SIG-M5 (cell line): ENCODE measurements at regions not wholly inside any gene's neighbourhood (a gene's known extent, or its start where the extent isn't known, plus 50 kb on each side); places are given as distances from the start of the nearest gene placed in this dataset.

Source experiments
- DNase-seq: peaks from one replicate; lab custom pipeline; 2025; lab: John Stamatoyannopoulos, UW

DNA sequence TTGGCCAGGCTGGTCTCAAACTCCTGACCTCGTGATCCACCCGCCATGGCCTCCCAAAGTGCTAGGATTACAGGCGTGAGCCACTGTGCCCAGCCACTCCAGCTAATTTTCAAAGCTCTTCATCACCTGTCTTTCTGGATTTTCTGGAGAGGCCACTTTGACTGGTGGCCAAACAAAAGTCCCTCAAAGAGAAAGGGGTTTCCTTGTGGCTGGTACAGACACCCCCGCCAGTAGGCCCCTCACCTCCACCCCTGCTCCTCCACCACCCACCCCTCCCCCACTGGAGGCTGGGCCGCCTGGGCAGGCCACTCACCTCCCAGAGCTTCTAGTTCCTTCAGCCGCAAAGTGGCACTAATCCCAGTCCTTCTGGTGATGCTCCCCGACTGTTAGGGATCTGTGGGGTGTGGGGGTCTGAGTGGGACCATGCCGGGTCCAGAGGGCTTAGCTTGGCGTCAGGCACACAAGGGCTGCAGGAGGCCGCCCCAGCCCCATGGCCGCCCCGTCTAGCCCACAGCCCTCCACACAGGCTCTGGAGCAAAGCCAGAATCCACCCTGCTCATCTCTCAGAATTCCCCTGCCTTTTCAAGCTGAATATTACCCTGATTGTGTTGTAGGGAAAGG, 182.0 kb upstream of the IER5L start:
- DNase-seq = no peak

DNA sequence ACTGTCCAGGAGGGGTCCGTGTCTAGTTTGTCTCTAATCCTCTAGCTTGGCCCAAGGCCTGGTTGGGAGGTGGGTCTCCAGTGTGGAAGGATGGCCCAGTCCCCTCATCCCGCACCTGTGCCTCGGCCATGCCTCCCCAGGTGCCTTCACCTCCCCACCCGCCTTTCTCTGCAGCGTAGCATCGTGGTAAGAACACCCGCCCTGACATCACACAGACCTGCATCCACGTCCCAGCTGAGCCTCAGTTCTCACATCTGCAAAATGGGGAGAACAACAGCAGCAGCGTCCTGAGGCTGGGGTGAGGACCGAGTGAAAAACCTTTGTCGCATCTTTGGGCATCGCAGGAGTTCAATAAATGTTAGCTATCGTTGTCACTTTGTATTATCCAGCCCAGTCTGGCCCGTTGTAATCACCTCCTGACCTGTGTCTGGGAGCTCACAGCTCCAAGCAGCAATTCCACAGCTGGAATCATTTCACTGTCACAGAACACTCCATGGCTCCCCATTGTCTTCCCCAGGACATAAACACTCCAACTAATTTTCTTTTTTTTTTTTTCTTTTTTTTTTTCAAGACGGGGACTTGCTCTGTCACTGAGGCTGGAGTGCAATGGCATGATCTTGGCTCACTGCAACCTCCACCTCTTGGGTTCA, 181.2 kb upstream of the IER5L start:
- no peak for DNase-seq

DNA sequence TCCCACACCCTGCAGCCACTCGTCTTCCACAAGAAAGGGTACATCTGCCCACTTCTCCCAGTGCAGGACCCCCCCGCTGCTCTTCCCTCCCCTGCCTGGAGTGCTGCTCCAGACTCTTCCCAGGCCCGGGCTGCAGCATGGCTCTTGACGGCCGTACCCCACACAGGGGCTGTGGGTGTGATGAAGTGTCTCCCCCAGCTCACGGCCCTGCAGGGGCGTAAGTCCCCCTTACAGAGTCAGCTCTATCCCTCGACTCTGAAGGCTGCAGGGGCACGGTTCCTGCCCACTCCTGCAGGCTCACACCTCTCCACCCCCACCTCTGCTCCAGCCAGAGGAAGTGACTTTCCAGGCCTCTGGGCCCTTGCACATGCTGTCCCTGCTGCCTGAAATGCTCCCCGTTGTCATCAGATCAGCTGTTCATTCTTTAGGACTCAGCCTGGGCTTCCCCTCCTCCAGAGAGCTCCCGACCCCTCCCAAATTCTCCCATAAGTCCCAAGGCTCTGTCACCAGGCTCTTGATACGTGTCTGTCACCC, 180.6 kb upstream of the IER5L start:
- no peak for DNase-seq

DNA sequence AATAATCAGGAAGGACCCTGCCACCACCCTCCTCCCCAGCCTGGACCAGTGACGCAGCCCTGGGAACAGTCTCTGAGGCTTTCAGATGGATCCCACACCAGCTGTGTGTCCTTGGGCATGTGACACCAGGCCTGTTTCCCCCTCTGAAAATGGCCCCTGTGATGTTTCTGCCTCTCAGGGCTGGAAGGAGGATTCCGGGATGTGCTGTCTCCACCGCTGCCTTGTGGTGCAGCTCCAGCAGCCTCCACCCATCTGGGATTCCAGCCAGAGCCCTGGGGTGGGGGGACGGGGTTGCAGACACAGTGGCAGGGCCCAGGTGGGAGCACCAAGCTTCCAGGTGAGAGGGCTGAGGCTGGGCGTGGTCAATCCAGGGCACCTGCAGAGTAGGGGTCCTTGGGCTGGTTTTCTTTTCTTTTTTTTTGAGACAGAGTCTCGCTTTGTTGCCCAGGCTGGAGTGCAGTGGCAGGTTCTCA, 179.7 kb upstream of the IER5L start:
- DNase-seq = no peak

DNA sequence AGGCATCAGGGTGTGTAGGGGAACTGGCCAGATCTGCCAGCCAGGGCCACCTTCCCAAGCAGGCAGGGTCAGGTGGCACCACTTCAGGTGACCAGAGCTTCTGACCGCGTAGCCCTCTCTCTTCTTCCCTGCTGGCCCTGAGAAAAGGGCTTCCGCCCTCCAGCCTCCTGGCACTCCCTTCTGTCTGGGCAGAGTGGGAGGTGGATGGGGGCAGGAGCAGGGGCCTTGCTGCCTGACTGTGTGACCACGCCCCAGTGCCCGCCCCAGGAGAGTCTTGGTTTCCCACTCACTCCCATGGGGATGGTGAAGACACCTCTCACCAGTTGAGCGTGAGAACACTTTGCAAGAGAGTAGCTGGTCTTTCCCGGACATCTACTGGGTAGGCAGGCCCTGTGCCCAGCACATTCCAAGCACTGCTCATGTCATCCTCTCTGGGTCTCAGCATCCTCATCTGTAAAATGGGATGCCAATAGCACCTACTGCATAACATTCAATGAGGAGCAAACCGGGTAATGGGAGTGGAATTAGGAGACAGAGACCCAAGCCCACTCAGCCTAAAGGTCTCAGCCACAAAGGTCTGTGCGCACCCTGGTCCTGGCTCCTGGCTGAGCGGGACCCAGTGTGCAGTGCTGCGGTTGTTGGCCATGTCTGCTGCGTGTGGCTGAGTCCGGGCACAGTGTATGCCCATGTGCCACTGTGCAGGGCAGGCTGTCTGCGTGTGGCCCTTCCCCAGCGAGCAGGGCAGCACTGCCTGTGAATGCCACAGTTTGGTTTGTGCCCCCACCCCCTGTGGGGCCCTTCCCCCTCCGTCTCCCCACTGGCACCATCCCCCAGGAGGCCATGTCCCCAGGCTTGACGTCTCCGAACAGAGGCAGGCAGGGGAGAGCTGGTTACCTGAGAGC, 179.1 kb upstream of the IER5L start:
- DNase-seq = no peak

DNA sequence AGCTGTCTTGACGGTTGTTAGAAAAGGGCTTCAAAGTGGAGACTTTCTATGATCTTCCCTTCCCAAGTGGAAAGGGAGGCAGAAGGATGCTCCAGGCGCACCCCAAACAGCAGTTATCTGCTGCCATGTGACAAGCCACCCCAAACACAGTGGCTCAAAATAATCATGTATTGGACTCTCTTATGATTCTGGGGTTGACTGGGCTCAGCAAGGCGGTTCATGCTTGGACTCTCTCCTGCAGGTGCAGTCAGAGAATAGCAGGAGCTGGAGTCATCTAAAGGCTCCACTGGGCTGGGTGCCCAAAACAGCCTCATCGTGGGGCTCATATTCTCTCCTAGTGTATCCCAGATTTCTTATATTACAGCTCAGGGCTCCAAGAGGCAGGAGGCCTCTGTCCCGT, 177.6 kb upstream of the IER5L start:
- DNase-seq = no peak

DNA sequence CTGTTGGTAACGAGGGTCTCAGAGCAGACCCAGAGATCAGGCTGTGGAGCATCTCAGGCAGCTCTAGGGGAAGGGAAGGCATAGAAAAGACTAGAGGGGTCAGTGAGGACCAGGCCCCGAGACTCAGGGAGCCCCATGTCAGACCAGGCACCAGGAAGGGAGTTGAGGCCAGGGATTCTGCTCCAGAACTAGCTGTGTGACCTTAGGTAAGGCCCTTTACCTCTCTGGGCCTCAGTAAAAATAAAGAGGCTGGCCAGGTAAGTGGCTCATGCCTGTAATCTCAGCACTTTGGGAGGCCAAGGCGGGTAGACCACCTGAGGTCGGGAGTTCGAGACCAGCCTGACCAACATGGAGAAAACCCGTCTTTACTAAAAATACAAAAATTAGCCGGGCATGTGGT, 176.4 kb upstream of the IER5L start:
- DNase-seq = no peak

DNA sequence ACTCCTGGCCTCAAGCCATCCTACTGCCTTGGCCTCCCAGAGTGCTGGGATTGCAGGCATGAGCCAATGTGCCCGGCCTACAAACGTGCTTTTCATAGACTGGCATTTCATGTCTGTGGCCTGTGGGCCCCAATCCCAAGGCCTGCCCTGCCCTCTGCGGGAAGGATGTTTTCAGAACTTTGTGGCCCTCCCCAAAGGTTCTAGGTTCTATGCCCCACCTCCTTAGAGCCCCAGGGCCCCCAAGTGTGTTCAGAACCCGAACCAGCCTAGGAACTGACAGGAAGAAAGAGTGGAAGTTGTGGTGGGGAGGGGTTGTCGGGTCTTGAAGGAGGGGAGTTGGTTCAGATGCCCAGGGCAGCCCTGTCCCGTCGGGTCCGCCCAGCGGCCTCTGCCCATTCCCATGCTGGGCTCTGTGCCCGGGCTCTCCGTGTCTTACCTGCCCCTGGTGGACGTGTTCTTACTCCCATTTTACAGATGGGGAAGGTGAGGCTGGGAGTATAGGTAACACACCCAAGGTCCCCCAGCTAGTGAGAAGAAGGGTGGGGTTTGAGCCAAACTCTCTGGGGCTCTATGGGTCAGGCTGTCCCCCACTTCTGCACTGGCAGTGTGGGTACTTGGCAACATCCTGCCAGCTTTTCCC, 175.8 kb upstream of the IER5L start:
- no peak for DNase-seq

DNA sequence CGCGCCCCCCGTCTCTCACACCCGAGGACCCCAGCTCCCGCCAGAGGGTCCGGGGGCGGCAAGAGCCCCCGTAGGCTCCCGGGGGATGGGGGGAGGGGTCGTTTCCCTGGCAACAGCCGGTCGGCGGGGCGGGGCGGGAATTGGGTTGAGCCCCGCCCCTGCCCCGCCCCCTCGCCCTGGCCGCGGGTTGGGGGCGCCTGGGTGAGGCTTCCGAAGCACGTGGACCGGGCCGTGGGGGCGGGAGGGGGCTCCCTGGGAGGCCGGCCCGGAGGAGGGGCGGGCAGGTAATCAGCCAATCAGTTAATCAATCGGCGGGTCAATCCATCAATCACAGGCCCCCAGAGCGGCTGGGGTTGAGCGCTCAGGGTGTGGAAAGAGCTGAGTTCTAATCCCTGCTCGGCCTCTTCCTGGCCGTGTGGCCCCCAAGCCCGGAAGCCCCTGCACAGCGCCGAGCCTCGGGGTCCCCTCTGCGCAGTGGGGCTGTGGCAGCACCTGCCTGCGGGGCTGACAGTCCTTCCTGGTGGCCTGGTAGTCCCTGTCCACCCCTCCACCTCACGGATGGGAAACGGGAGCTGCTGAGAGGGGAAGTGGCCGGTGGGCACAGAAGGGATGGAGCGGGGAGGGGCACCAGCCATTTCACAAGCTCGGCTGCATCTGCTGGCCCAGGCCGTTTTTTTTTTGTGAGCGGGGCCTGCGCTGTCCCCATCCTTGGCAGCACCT, 174.2 kb upstream of the IER5L start:
- DNase-seq = no peak

DNA sequence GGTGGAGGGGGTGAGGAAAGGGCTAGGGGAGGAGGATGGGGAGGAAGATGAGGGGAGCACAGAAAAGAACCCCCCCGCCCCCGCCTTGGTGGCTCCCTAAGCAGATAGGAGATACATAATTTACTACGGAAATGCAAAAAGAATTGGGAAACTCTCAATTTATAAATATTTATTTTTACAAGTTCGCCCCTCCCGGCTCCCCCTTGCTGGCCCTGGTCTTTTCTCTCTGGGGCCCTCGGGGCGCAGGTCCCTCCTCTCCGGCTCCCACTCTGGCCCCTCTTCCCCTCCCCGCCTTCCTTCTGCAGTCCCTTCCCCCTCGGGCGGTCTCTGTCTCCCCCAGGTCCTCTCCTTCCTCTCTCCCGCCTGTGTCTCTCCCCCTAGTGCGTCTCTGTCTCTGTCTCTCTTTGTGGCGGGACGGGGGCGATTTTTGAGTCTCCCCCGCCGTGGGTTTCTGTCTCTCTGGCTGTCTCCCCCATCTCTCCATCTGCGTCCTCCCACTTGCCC, 173.6 kb upstream of the IER5L start:
- DNase-seq = no peak

DNA sequence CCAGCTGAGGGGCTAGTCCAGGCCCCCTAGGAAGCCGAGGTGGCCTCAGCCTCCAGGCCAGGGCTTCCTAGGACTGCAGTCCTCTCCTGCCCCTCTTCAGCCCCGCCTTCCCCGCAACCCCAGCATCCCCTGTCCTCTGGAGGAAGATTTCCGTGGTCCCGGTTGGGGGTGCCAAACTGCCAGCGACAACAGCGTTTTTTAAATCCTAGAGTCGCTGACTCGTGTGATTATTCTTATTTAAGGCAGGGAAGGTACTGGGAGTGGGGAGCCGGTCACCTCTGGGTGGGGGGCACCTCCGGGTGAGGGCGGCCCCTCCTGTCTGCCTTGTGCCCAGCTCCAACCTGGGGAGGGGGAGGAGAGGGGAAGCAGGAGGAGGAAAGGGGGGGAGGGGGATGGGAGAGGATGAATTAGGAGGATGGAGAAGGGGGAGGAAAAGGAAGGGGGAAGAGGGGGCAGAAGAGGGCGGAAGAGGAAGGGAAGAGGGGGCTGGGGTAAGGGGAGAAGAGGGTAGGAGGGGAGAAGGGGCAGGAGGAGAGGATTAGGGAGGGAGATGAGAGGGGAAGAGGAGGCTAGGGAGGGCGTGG, 173.1 kb upstream of the IER5L start:
- no peak for DNase-seq

DNA sequence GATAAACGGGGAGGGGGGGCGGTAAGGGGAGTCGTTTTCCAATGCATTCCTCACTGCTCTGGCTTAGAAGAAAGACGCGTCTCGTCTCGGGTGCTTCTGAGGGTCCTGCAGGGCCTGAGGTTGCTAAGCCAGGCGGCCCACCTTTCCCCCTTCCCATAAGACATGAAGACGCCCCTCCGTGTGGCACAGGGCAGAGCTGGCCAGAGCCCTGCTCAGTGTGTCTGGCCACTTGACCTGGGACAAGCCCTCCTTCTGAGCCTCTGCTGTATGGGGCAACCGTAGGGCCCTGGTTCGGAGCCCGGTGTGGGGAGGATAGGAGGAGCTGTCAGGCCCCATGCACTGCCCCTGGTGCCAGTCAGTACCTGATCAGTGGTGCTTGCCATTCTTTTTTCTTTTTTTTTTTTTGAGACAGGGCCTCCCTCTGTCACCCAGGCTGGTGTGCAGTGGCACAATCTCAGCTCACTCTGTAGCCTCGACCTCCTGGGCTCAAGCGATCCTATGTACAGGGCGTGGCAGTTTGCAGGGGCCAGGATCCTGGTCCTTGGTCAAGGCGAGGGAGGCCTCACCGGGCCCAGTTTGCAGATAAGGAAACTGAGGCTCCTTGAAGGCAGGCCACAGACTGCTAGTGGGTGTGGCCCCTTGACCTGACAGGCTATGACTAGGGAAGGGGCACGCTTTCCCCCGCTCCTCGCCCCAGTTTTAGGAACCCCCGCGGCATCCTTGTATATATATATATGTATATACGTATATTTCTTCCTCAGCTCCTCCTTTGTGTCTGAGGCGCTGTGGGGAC, 172.3 kb upstream of the IER5L start:
- no peak for DNase-seq

DNA sequence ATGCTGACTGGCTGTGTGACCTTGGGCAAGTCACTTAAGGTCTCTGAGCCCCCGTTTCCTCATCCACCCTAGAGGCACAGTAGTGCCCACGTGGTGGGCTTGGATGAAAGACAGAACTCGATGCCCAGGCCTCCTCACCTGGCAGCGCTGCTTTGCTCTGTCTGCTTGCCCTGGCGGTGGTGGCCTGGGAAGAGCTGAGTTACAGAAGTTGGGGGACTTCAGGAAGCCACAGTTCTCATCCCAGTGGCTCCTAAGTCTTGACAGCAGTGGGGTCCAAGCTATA, 171.5 kb upstream of the IER5L start:
- DNase-seq = no peak

DNA sequence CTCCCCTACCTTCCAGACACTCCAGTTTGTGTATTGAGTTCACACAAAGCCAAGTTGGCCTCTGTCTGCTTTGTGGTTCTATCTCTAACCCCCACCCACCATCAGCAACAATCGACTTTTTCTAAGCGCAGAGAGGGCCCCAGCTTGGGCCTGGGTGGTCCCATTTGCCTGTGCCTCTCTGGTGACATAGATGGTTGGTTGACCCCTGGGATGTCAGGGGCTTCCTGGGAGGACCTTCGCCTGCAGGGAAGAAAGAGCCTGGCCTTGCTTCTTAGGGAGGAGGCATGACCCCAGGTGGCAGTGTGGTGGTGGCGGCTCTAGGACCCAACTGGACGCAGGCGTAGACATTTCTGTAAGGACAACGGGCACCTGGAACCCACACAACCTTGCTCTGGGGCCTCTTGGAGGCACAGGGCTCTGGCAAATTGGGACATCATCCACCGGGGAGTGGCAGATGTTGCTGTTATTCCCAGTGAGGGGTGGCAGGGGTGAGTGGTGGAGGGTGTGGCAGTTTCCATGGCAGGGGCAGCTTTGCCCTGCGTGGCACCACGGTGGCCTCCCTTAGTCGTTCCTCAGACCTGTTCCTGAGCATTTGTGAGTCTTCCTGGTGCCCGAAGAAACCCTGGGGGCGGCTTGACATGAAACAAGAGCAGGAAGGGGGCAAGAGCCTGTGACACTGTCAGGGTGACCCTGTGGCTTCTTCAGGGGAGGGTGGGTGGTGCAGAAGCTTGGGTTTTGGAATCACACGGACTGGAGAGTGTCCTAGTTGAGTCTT, 171.0 kb upstream of the IER5L start:
- no peak for DNase-seq

DNA sequence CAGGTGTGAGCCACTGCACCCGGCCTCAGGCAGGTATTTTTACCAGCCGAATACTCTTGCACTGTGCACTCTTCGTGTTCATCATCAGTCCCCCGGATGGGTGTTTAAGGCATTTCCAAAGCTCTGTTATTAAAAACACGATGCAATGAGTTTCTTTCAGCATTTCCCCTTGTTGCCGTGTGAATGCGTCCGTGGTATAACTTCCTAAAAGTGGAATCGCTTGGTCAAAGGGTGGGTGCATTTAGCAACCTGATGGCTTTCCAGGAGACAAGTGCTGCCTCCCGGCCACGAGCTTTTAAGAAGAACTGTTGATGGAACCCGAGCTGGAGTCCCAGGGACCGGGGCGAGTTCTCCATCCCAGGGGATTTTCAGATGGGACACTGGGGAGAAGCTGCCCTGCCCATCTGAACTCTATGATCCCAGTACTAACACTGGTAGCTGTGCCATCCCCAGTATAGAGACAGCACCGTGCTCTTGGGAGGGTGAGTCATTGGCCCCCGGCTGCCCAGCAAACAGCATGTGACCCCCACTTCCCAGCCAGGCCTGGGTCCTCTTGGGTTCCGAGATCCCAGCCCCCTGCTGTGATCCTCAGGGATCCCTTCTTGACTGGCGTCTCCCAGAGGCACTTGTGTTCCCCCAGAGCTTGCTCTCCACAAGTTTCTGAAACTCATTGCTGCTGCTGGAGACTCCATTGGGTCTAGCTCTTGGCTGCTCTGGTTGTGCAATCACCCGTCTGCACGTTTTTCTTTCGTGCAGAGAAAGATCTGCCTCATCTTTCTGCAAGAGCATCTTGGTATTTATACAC, 169.5 kb upstream of the IER5L start:
- peak; percentile 40 for DNase-seq

DNA sequence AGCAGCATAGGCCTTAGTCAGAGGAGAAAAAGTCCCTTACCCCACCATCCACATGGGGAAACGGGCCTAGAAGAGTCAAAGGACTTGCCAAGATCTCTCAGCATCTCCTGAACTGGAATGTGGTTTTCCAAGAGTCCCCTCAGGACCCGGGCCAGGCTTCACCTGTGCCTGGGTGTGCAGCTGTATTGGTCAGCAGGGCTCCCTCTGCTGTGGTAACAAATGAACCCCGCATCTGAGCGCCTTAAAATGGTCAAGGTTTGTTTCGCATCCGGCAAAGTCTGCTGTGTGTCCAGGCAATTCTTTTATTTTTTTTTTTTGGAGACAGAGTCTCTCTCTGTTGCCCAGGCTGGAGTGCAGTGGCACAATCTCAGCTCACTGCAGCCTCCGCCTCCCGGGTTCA, 168.0 kb upstream of the IER5L start:
- no peak for DNase-seq

DNA sequence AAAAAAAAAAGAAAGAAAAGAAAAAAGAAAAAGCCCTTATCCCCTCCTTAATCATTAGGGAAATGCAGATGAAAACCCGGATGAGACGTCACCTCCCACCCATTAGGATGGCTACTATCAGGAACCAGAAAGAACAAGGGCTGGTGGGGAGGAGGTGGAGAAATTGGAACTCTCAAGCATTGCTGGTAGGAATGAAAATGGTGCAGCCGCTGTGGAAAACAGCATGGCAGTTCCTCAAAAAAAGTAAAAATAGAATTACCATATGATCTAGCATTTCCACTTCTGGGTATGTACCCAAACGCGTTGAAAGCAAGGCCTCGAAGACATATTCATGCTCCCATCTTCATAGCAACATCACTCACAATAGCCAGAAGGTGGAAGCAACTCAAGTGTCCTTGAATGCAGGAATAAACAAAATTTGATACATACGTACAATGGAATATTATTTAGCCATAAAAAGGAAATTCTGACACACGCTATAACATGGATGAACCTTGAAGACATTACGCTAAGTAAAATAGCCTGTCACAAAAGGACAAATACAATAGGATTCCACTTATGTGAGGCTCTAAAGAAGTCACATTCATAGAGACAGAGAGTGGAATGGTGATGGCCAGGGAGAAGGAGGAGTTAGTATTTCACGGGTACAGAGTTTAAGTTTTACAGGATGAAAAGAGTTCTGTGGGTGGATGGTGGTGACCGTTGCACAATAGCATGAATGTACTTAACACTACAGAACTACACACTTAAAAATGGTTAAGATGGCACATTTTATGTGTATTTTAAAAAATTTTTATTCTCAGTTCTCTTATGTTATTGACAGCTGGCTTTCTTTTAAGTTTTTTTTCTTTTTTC, 166.8 kb upstream of the IER5L start:
- no peak for DNase-seq
